GM12878 (cell line): ENCODE measurements at regions not wholly inside any gene's neighbourhood (a gene's known extent, or its start where the extent isn't known, plus 50 kb on each side); places are given as distances from the start of the nearest gene placed in this dataset.

Experiments
- ATAC-seq: fragments of 200-7000 bp; cut with Tn5 transposase; 3 replicates; pipeline ENCODE4 v1.9.1; 2020; ENCODE audit warnings: mild to moderate bottlenecking, moderate library complexity
- BruUV-seq: library from RNA; stranded (reverse); fragments of 400-500 nt; replicated peaks from 2 replicates; lab custom pipeline; 2021; lab: Mats Ljungman, UMichigan
- CTCF ChIA-PET: fragments of 300-600 bp; sonication (Branson Sonifier 250); formaldehyde crosslinking; extraction: SDS; loops from one replicate; lab custom pipeline; 2021; ENCODE audit warnings: inconsistent platforms; lab: Yijun Ruan, JAX
- POLR2A ChIA-PET: fragments of 350-600 bp; formaldehyde crosslinking; extraction: SDS; loops from one replicate; lab custom pipeline; 2021; ENCODE audit warnings: inconsistent platforms; lab: Charles Lee
- RAD21 ChIA-PET: fragments of 300-600 bp; sonication (Branson Sonifier 250); formaldehyde crosslinking; loops from one replicate; lab custom pipeline; 2023; ENCODE audit warnings: antibody characterized with exemption; ENCODE audit not compliant: unreplicated experiment; lab: Charles Lee
- SMC1A ChIA-PET: fragments of 300-600 bp; sonication (Branson Sonifier 250); formaldehyde crosslinking; loops from one replicate; lab custom pipeline; 2023; ENCODE audit not compliant: unreplicated experiment, uncharacterized antibody; lab: Charles Lee
- DNase-seq: peaks from one replicate; pipeline ENCODE4 v3.0.0-alpha.2; 2011; ENCODE audit warnings: low read depth, low spot score
- FAIRE-seq: peaks from 3 replicates; lab custom pipeline; 2011; peaks lifted over from hg19 to GRCh38; lab: Jason Lieb, UNC
- H2AFZ ChIP-seq: 2 replicates; pipeline ENCODE4 v1.6.0; 2011; ENCODE audit warnings: low read depth, low read length, control low read depth; ENCODE audit not compliant: control insufficient read depth
- H3K27ac ChIP-seq: 2 replicates; pipeline ENCODE4 v1.5.1; 2011; ENCODE audit warnings: control low read depth; ENCODE audit not compliant: control insufficient read depth, insufficient read depth
- H3K27me3 ChIP-seq, 2 experiments: replicated peaks in 1 of 2; 2 replicates each; pipeline versions ENCODE4 v1.6.0 to v1.6.1; 2011; ENCODE audit warnings: low read length in 1 of 2; ENCODE audit not compliant: control insufficient read depth in 2 of 2, insufficient read depth in 2 of 2
- H3K36me3 ChIP-seq, 2 experiments: 2 replicates each; pipeline ENCODE4 v1.5.1; 2011; ENCODE audit warnings: low read length in 1 of 2; ENCODE audit not compliant: control insufficient read depth in 2 of 2, insufficient read depth in 2 of 2
- H3K4me1 ChIP-seq: 2 replicates; pipeline ENCODE4 v1.6.1; 2011; ENCODE audit warnings: mild to moderate bottlenecking, low read length, moderate library complexity, mixed read lengths; ENCODE audit not compliant: control insufficient read depth, insufficient read depth
- H3K4me2 ChIP-seq: 2 replicates; pipeline ENCODE4 v1.6.0; 2011; ENCODE audit warnings: control low read depth; ENCODE audit not compliant: control insufficient read depth, insufficient read depth
- H3K4me3 ChIP-seq: fragments of 200-600 bp; sonication (generic); 2 replicates; pipeline ENCODE4 v1.5.1; 2016
- H3K79me2 ChIP-seq: 2 replicates; pipeline ENCODE4 v1.6.0; 2011; ENCODE audit warnings: low read length; ENCODE audit not compliant: control insufficient read depth, insufficient read depth
- H3K9ac ChIP-seq: 2 replicates; pipeline ENCODE4 v1.8.0; 2011; ENCODE audit warnings: low read length, control low read depth, mixed read lengths; ENCODE audit not compliant: control insufficient read depth, insufficient read depth
- H3K9me3 ChIP-seq: replicated peaks from 3 replicates; pipeline ENCODE4 v1.5.1; 2011; ENCODE audit warnings: mild to moderate bottlenecking, low read length; ENCODE audit not compliant: control insufficient read depth, insufficient read depth
- H4K20me1 ChIP-seq: 2 replicates; pipeline ENCODE4 v1.6.0; 2011; ENCODE audit not compliant: control insufficient read depth, insufficient read depth
- PBX3 ChIP-seq: IDR thresholded peaks from 2 replicates; pipeline ENCODE4 v1.6.1; 2011; ENCODE audit warnings: mild to moderate bottlenecking, low read depth, low read length, moderate library complexity; ENCODE audit not compliant: insufficient replicate concordance
- PKNOX1 ChIP-seq: fragments of 450-650 bp; IDR thresholded peaks from 2 replicates; pipeline ENCODE4 v1.6.1; 2016; ENCODE audit warnings: mild to moderate bottlenecking
- RAD21 ChIP-seq: IDR thresholded peaks from 2 replicates; pipeline ENCODE4 v1.6.1; 2011; ENCODE audit warnings: mild to moderate bottlenecking, low read depth, low read length, moderate library complexity; ENCODE audit not compliant: insufficient read depth
- RFX5 ChIP-seq: IDR thresholded peaks from 2 replicates; pipeline ENCODE4 v1.6.1; 2011; ENCODE audit warnings: low read depth, low read length, improper control_type of control experiment
- TCF3 ChIP-seq: IDR thresholded peaks from 2 replicates; pipeline ENCODE4 v1.6.1; 2012; ENCODE audit warnings: low read depth, mild to moderate bottlenecking, low read length, borderline replicate concordance; ENCODE audit not compliant: insufficient read depth
- WGBS: methylation state at CpG from one replicate; pipeline ENCODE4 v1.1.6; 2016; ENCODE audit warnings: low lambda C conversion rate; ENCODE audit not compliant: insufficient replicate concordance, insufficient coverage; ENCODE audit errors: missing lambda C conversion rate; 5-methylcytosine and 5-hydroxymethylcytosine counted together
- in situ Hi-C: fragments of 300-500 bp; cut with MboI; formaldehyde crosslinking; loops from 9 replicates; pipeline ENCODE4 v1.14.3; 2018; ENCODE audit warnings: mixed read lengths
- intact Hi-C: fragments of 100-400 bp; cut with micrococcal nuclease; formaldehyde crosslinking; loops from one replicate; pipeline ENCODE4 v1.14.2; 2022; ENCODE audit not compliant: unreplicated experiment

- H3K36me3 ChIP-seq = no peaks in the 10 kb centered on the region
- no TSS peak for BruUV-seq
- no peaks in the 10 kb centered on the region for H3K79me2 ChIP-seq
- RAD21 ChIA-PET = no interaction called here
- H3K4me1 ChIP-seq = no peaks in the 10 kb centered on the region
- no peak overlapping the region for H3K4me2 ChIP-seq
- no peak for FAIRE-seq
- no peak for ATAC-seq
- no peaks in the 10 kb centered on the region for H3K27me3 ChIP-seq
- H3K9ac ChIP-seq = no peak overlapping the region
- CTCF ChIA-PET = interaction anchor here (0.8 kb wide), 1 partner anchor 28 kb away, joined by 3 read pairs; no protein-coding TSS in a partner anchor
- 73% methylated on average over 1 of the region's 1 CpG for WGBS
- TF ChIP-seq PKNOX1 (no peak), RAD21 (no peak), RFX5 (no peak), TCF3 (no peak), PBX3 (no peak)
- SMC1A ChIA-PET = interaction anchor here (1.4 kb wide), 1 partner anchor 27 kb away, joined by 5 read pairs; no protein-coding TSS in a partner anchor
- POLR2A ChIA-PET = interaction anchor here (1.3 kb wide), 1 partner anchor 27 kb away, joined by 3 read pairs; no protein-coding TSS in a partner anchor
- no peaks in the 10 kb centered on the region for H3K9me3 ChIP-seq
- H4K20me1 ChIP-seq = no peaks in the 10 kb centered on the region
- H2AFZ ChIP-seq = no peak overlapping the region
- in situ Hi-C loops = no loop called here
- no peak overlapping the region for H3K4me3 ChIP-seq
- intact Hi-C loops = no loop called here
- DNase-seq = no peak
- H3K27ac ChIP-seq = no peak overlapping the region
These were observed 831.8 kb downstream of the MAFB start for GRCh38 chr20:39857187-39857586.
